PC-3 (cell line): ENCODE measurements at regions not wholly inside any gene's neighbourhood (a gene's known extent, or its start where the extent isn't known, plus 50 kb on each side); places are given as distances from the start of the nearest gene placed in this dataset.

ENCODE experiments used
- ATAC-seq: fragments of 200-7000 bp; cut with Tn5 transposase; 2 replicates; pipeline ENCODE4 v1.9.1; 2020; ENCODE audit warnings: mild to moderate bottlenecking, moderate library complexity
- BruUV-seq: library from RNA; stranded (reverse); fragments of 400-500 nt; replicated peaks from 2 replicates; lab custom pipeline; 2021; lab: Mats Ljungman, UMichigan
- CTCF ChIA-PET: fragments of 300-600 bp; sonication (Branson Sonifier 250); formaldehyde crosslinking; loops from one replicate; lab custom pipeline; 2022; ENCODE audit warnings: antibody characterized with exemption; lab: Charles Lee
- POLR2A ChIA-PET: fragments of 300-600 bp; sonication (Branson Sonifier 250); formaldehyde crosslinking; loops from one replicate; lab custom pipeline; 2022; ENCODE audit warnings: antibody characterized with exemption; ENCODE audit not compliant: unreplicated experiment; lab: Charles Lee
- DNase-seq: peaks from one replicate; pipeline ENCODE4 v3.0.0-alpha.2; 2015
- H2AFZ ChIP-seq: fragments of 300-600 bp; sonication (generic); 2 replicates; pipeline ENCODE4 v1.6.0; 2016; ENCODE audit warnings: antibody characterized with exemption, low read length
- H3F3A ChIP-seq: fragments of 300-600 bp; sonication (generic); one replicate; pipeline ENCODE4 v1.6.0; 2017; ENCODE audit warnings: antibody characterized with exemption, low read length, control low read depth, mild to moderate bottlenecking; ENCODE audit not compliant: unreplicated experiment
- H3K27ac ChIP-seq: fragments of 300-600 bp; sonication (generic); 2 replicates; pipeline ENCODE4 v1.5.1; 2016; ENCODE audit warnings: mild to moderate bottlenecking, low read length
- H3K27me3 ChIP-seq: fragments of 300-600 bp; sonication (generic); 2 replicates; pipeline ENCODE4 v1.6.1; 2016; ENCODE audit warnings: low read length, mixed read lengths
- H3K36me3 ChIP-seq: fragments of 300-600 bp; sonication (generic); 2 replicates; pipeline ENCODE4 v1.6.1; 2016; ENCODE audit warnings: low read depth, mixed run types, low read length, mixed read lengths
- H3K4me1 ChIP-seq: fragments of 300-600 bp; sonication (generic); 2 replicates; pipeline ENCODE4 v1.5.1; 2016; ENCODE audit warnings: low read length; ENCODE audit not compliant: insufficient read depth
- H3K4me2 ChIP-seq: fragments of 300-600 bp; sonication (generic); 2 replicates; pipeline ENCODE4 v1.6.0; 2016; ENCODE audit warnings: low read length
- H3K4me3 ChIP-seq: fragments of 300-600 bp; sonication (generic); 2 replicates; pipeline ENCODE4 v1.5.1; 2016; ENCODE audit warnings: mild to moderate bottlenecking, low read length, mixed read lengths
- H3K79me2 ChIP-seq: fragments of 300-600 bp; sonication (generic); 2 replicates; pipeline ENCODE4 v1.6.1; 2017; ENCODE audit warnings: low read length, mixed read lengths
- H3K9ac ChIP-seq: fragments of 300-600 bp; sonication (generic); 2 replicates; pipeline ENCODE4 v1.6.0; 2016; ENCODE audit warnings: mild to moderate bottlenecking, low read length
- H3K9me2 ChIP-seq: fragments of 300-600 bp; sonication (generic); replicated peaks from 2 replicates; pipeline ENCODE4 v1.6.1; 2016; ENCODE audit warnings: mixed run types, low read length, mixed read lengths
- H3K9me3 ChIP-seq: fragments of 300-600 bp; sonication (generic); 2 replicates; pipeline ENCODE4 v1.6.1; 2016; ENCODE audit warnings: low read length, mixed read lengths
- H4K20me1 ChIP-seq: fragments of 300-600 bp; sonication (generic); 2 replicates; pipeline ENCODE4 v1.6.1; 2016; ENCODE audit warnings: low read length, mixed read lengths
- EZH2 ChIP-seq: fragments of 300-600 bp; sonication (generic); IDR thresholded peaks from one replicate; pipeline ENCODE4 v1.6.1; 2017; ENCODE audit warnings: antibody characterized with exemption, mild to moderate bottlenecking, low read length; ENCODE audit not compliant: unreplicated experiment
- EZH2phosphoT487 ChIP-seq: fragments of 300-600 bp; sonication (generic); IDR thresholded peaks from 2 replicates; pipeline ENCODE4 v1.6.1; 2018; ENCODE audit warnings: mild to moderate bottlenecking, antibody characterized with exemption, low read length, borderline replicate concordance
- intact Hi-C: fragments of 100-400 bp; cut with micrococcal nuclease; formaldehyde crosslinking; loops from 2 replicates; pipeline ENCODE4 v1.9.0; 2023
- TF ChIP-seq, protein P1 (sequence below): fragments of 300-600 bp; sonication (generic); conservative IDR thresholded peaks from 2 replicates; pipeline ENCODE4 v1.5.1; 2017; ENCODE audit warnings: antibody characterized with exemption, low read depth, mild to moderate bottlenecking, low read length

DNA sequence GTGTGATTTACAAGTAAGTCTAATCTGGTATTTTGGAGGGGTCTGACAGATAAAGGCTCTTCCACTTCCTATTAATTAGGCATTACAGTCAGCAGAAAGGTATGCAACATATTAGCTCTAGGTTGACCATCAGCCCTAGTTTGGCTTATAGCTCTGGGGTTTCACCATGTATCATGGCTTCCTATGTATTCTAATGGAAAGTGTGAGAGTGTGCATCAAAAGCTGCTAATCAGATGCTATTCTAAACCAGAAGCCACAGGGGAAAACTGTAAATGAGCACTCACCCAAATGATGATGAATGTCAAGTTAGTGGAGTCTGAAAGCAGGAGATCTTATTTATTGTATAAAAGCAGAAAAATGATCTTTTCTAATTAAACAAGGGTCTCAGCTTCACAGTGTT, 149.2 kb upstream of the MITF start:
- CTCF ChIA-PET, result no interaction called here
- Histone ChIP-seq H3K9ac (no peak overlapping the region), H4K20me1 (no peaks in the 10 kb centered on the region), H3K27me3 (no peaks in the 10 kb centered on the region), H3K4me1 (no peaks in the 10 kb centered on the region), H3K4me2 (no peak overlapping the region), H3K79me2 (no peaks in the 10 kb centered on the region), H3K9me2 (no peaks in the 10 kb centered on the region), H2AFZ (no peak overlapping the region), H3F3A (no peaks in the 10 kb centered on the region), H3K4me3 (no peak overlapping the region), H3K27ac (no peak overlapping the region), H3K36me3 (no peaks in the 10 kb centered on the region), H3K9me3 (no peaks in the 10 kb centered on the region)
- intact Hi-C loops, result no loop called here
- ATAC-seq (no peak), DNase-seq (no peak)
- BruUV-seq, result no TSS peak
- TF ChIP-seq, protein P1, sequence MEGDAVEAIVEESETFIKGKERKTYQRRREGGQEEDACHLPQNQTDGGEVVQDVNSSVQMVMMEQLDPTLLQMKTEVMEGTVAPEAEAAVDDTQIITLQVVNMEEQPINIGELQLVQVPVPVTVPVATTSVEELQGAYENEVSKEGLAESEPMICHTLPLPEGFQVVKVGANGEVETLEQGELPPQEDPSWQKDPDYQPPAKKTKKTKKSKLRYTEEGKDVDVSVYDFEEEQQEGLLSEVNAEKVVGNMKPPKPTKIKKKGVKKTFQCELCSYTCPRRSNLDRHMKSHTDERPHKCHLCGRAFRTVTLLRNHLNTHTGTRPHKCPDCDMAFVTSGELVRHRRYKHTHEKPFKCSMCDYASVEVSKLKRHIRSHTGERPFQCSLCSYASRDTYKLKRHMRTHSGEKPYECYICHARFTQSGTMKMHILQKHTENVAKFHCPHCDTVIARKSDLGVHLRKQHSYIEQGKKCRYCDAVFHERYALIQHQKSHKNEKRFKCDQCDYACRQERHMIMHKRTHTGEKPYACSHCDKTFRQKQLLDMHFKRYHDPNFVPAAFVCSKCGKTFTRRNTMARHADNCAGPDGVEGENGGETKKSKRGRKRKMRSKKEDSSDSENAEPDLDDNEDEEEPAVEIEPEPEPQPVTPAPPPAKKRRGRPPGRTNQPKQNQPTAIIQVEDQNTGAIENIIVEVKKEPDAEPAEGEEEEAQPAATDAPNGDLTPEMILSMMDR, result no peak
- TF ChIP-seq EZH2, result no peak
- no peak for TF ChIP-seq EZH2phosphoT487
- POLR2A ChIA-PET, result no interaction called here

DNA sequence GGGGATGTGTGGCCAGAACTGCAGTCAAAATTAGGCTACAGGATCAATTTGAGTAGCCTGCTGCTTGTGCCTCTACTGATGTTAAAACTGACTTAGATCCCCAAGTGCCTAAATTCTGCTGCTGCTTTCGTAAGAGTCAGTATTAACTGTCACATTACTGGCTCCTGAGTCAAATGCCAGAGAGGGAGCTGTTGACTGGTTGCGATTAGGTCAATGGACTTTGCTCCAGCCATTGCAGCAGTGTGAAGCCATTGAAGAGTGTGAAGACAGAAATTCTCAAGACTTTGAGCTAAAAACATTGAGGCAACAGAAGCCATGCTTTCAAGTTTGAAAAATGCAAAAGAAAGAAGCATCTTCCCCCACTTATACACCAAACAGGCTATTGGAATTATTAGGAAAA, 151.1 kb upstream of the MITF start:
- POLR2A ChIA-PET, result no interaction called here
- CTCF ChIA-PET, result no interaction called here
- no peaks in the 10 kb centered on the region for H3F3A ChIP-seq
- H3K4me1 ChIP-seq, result no peaks in the 10 kb centered on the region
- no peaks in the 10 kb centered on the region for H3K36me3 ChIP-seq
- no peaks in the 10 kb centered on the region for H3K27me3 ChIP-seq
- H2AFZ ChIP-seq, result no peak overlapping the region
- no peaks in the 10 kb centered on the region for H3K9me2 ChIP-seq
- H3K9ac ChIP-seq, result no peak overlapping the region
- DNase-seq, result no peak
- no peaks in the 10 kb centered on the region for H4K20me1 ChIP-seq
- no peak overlapping the region for H3K27ac ChIP-seq
- H3K4me3 ChIP-seq, result no peak overlapping the region
- H3K79me2 ChIP-seq, result no peaks in the 10 kb centered on the region
- no peak for ATAC-seq
- intact Hi-C loops, result no loop called here
- no TSS peak for BruUV-seq
- H3K4me2 ChIP-seq, result no peak overlapping the region
- H3K9me3 ChIP-seq, result no peaks in the 10 kb centered on the region
- TF ChIP-seq EZH2 (no peak), EZH2phosphoT487 (no peak)
- TF ChIP-seq, protein P1, result no peak

DNA sequence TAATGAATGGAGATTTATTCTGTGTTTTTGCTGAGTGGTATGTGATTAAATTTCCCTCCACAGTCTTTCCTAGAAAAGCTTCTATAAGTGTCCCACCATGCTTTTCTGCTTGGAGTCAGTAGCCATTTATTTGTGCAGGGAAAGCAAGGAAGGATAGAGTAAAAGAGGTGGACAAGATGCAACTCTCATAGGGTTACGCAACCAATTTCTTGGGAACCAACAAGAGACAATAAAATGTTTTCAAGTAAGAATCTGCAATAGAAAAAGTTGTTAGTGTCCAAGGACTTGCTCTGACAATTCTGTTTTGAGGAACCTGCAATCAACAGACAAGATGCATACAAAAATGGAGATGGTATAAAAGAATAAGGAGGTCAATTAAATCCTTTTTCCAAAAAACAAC, 153.8 kb upstream of the MITF start:
- ChIA-PET CTCF (no interaction called here), POLR2A (no interaction called here)
- intact Hi-C loops, result no loop called here
- H3K27me3 ChIP-seq, result no peaks in the 10 kb centered on the region
- H3K9ac ChIP-seq, result no peak overlapping the region
- no peaks in the 10 kb centered on the region for H3K36me3 ChIP-seq
- H2AFZ ChIP-seq, result no peak overlapping the region
- H3K27ac ChIP-seq, result no peak overlapping the region
- H3K79me2 ChIP-seq, result no peaks in the 10 kb centered on the region
- no TSS peak for BruUV-seq
- ATAC-seq (no peak), DNase-seq (no peak)
- no peak overlapping the region for H3K4me2 ChIP-seq
- no peaks in the 10 kb centered on the region for H3K9me2 ChIP-seq
- TF ChIP-seq, protein P1, result no peak
- no peak for TF ChIP-seq EZH2phosphoT487
- no peak for TF ChIP-seq EZH2
- H3K9me3 ChIP-seq, result no peaks in the 10 kb centered on the region
- no peaks in the 10 kb centered on the region for H4K20me1 ChIP-seq
- H3F3A ChIP-seq, result no peaks in the 10 kb centered on the region
- no peaks in the 10 kb centered on the region for H3K4me1 ChIP-seq
- no peak overlapping the region for H3K4me3 ChIP-seq
